GM23338 (cell line): ENCODE measurements at regions not wholly inside any gene's neighbourhood (a gene's known extent, or its start where the extent isn't known, plus 50 kb on each side); places are given as distances from the start of the nearest gene placed in this dataset.

Source experiments
- ATAC-seq: fragments of 200-7000 bp; cut with Tn5 transposase; 3 replicates; pipeline ENCODE4 v1.9.1; 2020
- DNase-seq: peaks from one replicate; pipeline ENCODE4 v3.0.0-alpha.2; 2015; ENCODE audit warnings: low spot score
- H2AFZ ChIP-seq: fragments of 200-600 bp; sonication (generic); 2 replicates; pipeline ENCODE4 v1.8.0; 2016; ENCODE audit warnings: antibody characterized with exemption, mild to moderate bottlenecking, moderate library complexity
- H3F3A ChIP-seq: fragments of 200-600 bp; sonication (generic); replicated peaks from 2 replicates; pipeline ENCODE4 v1.8.0; 2017; ENCODE audit warnings: antibody characterized with exemption, mixed run types, low read depth
- H3K27ac ChIP-seq: fragments of 200-600 bp; sonication (generic); 2 replicates; pipeline ENCODE4 v1.6.1; 2016; ENCODE audit warnings: low read depth
- H3K27me3 ChIP-seq: fragments of 200-600 bp; sonication (generic); 2 replicates; pipeline ENCODE4 v1.8.0; 2016; ENCODE audit warnings: mild to moderate bottlenecking, mixed run types, moderate library complexity; ENCODE audit not compliant: insufficient read depth
- H3K36me3 ChIP-seq: fragments of 200-600 bp; sonication (generic); 2 replicates; pipeline ENCODE4 v1.8.0; 2016; ENCODE audit warnings: mild to moderate bottlenecking; ENCODE audit not compliant: insufficient read depth
- H3K4me1 ChIP-seq: fragments of 200-600 bp; sonication (generic); 2 replicates; pipeline ENCODE4 v1.8.0; 2016; ENCODE audit warnings: mild to moderate bottlenecking, moderate library complexity; ENCODE audit not compliant: insufficient read depth
- H3K4me2 ChIP-seq: fragments of 200-600 bp; sonication (generic); 2 replicates; pipeline ENCODE4 v1.7.1; 2017; ENCODE audit warnings: mixed run types
- H3K4me3 ChIP-seq: fragments of 200-600 bp; sonication (generic); 2 replicates; pipeline ENCODE4 v1.6.1; 2016; ENCODE audit warnings: mixed run types
- H3K79me2 ChIP-seq: fragments of 200-600 bp; sonication (generic); replicated peaks from 2 replicates; pipeline ENCODE4 v1.8.0; 2017; ENCODE audit warnings: mild to moderate bottlenecking; ENCODE audit not compliant: insufficient read depth
- H3K9me2 ChIP-seq: fragments of 200-600 bp; sonication (generic); 2 replicates; pipeline ENCODE4 v1.8.0; 2017; ENCODE audit not compliant: insufficient read depth
- H4K20me1 ChIP-seq: fragments of 200-600 bp; sonication (generic); replicated peaks from 2 replicates; pipeline ENCODE4 v1.8.0; 2017; ENCODE audit warnings: mild to moderate bottlenecking; ENCODE audit not compliant: insufficient read depth
- H3K27ac Mint-ChIP-seq: 2 replicates; pipeline ENCODE4 v1.8.0; 2020; ENCODE audit warnings: inconsistent platforms, mild to moderate bottlenecking, moderate library complexity, mixed read lengths
- H3K27me3 Mint-ChIP-seq: 3 replicates; pipeline ENCODE4 v1.8.0; 2022; ENCODE audit warnings: low read depth, mild to moderate bottlenecking, moderate library complexity, mixed read lengths, inconsistent platforms; ENCODE audit not compliant: insufficient read depth, poor library complexity
- H3K36me3 Mint-ChIP-seq: 3 replicates; pipeline ENCODE4 v1.8.0; 2021; ENCODE audit warnings: low read depth, mild to moderate bottlenecking, inconsistent platforms, moderate library complexity, mixed read lengths
- H3K4me1 Mint-ChIP-seq: 3 replicates; pipeline ENCODE4 v1.8.0; 2020; ENCODE audit warnings: mild to moderate bottlenecking, inconsistent platforms, mixed read lengths
- H3K4me3 Mint-ChIP-seq: 3 replicates; pipeline ENCODE4 v1.8.0; 2021; ENCODE audit warnings: moderate library complexity, mild to moderate bottlenecking, inconsistent platforms, mixed read lengths
- H3K9me3 Mint-ChIP-seq: 3 replicates; pipeline ENCODE4 v1.8.0; 2020; ENCODE audit warnings: moderate library complexity, mild to moderate bottlenecking, inconsistent platforms, mixed read lengths
- CREB1 ChIP-seq: fragments of 250-450 bp; sonication (Bioruptor Pico); IDR thresholded peaks from 2 replicates; pipeline ENCODE4 v1.5.0; 2020; ENCODE audit warnings: low read depth, mild to moderate bottlenecking, moderate library complexity
- CTCF ChIP-seq, 2 experiments: fragments of 200-600 bp in 1 of 2; sonication (generic) in 1 of 2; conservative IDR thresholded peaks; 2 replicates each; pipeline versions ENCODE4 v1.5.1 to v1.6.1; 2016 to 2017; ENCODE audit warnings: antibody characterized with exemption in 2 of 2, low read depth in 2 of 2, mild to moderate bottlenecking in 2 of 2, moderate library complexity in 1 of 2
- EZH2phosphoT487 ChIP-seq: fragments of 200-600 bp; sonication (generic); IDR thresholded peaks from one replicate; pipeline ENCODE4 v1.8.1; 2018; ENCODE audit warnings: antibody characterized with exemption; ENCODE audit not compliant: unreplicated experiment
- JUNB ChIP-seq: IDR thresholded peaks from one replicate; pipeline ENCODE4 v1.6.1; 2016; ENCODE audit warnings: antibody characterized with exemption; ENCODE audit not compliant: unreplicated experiment
- POLR2AphosphoS5 ChIP-seq: IDR thresholded peaks from 2 replicates; pipeline ENCODE4 v1.6.1; 2016; ENCODE audit warnings: antibody characterized with exemption, low read depth
- STAT1 ChIP-seq: IDR thresholded peaks from one replicate; pipeline ENCODE4 v1.6.1; 2016; ENCODE audit warnings: antibody characterized with exemption; ENCODE audit not compliant: unreplicated experiment
- ZNF114 ChIP-seq: fragments of 250-450 bp; sonication (Bioruptor Pico); IDR thresholded peaks from 2 replicates; pipeline ENCODE4 v1.5.0; 2020; ENCODE audit warnings: mild to moderate bottlenecking, moderate library complexity
- ZNF331 ChIP-seq: fragments of 250-450 bp; sonication (Bioruptor Pico); IDR thresholded peaks from 2 replicates; pipeline ENCODE4 v1.5.0; 2020; ENCODE audit warnings: low read depth, mild to moderate bottlenecking, moderate library complexity
- ZNF462 ChIP-seq: fragments of 250-450 bp; sonication (Bioruptor Pico); IDR thresholded peaks from 2 replicates; pipeline ENCODE4 v1.5.0; 2020; ENCODE audit warnings: mild to moderate bottlenecking, moderate library complexity
- TF ChIP-seq, protein P1 (sequence below): IDR thresholded peaks from 2 replicates; pipeline ENCODE4 v1.6.1; 2016; ENCODE audit warnings: antibody characterized with exemption

GRCh38 chr6:137370871-137371633, 123.1 kb downstream of the OLIG3 start:
- Histone ChIP-seq H2AFZ (no peak overlapping the region), H3K4me2 (no peak overlapping the region), H3K79me2 (no peaks in the 10 kb centered on the region), H3K36me3 (no peaks in the 10 kb centered on the region), H3K27me3 (no peaks in the 10 kb centered on the region), H3F3A (no peaks in the 10 kb centered on the region), H4K20me1 (no peaks in the 10 kb centered on the region), H3K9me2 (peaks cover under 1% of the 10 kb centered on the region; the same call in 1 of the 2 replicates), H3K4me1 (peaks cover 5% of the 10 kb centered on the region), H3K27ac (no peak overlapping the region), H3K4me3 (no peak overlapping the region)
- TF ChIP-seq EZH2phosphoT487 (no peak), JUNB (no peak), ZNF114 (CRISPR knock-in tag) (0 out of 2 replicates have a peak, but pooled peaks have one; percentile 49), CTCF (conservative IDR thresholded peaks at IDR 0.05; ENCODE audit: low read depth in 2 of 2) (peak; percentile 52 to 66), STAT1 (no peak), ZNF331 (0 out of 2 replicates have a peak, but pooled peaks have one; percentile 46), ZNF462 (no peak), CREB1 (CRISPR knock-in tag) (peak; percentile 28; the same call in 1 of the 2 replicates), POLR2AphosphoS5 (no peak)
- TF ChIP-seq, protein P1, sequence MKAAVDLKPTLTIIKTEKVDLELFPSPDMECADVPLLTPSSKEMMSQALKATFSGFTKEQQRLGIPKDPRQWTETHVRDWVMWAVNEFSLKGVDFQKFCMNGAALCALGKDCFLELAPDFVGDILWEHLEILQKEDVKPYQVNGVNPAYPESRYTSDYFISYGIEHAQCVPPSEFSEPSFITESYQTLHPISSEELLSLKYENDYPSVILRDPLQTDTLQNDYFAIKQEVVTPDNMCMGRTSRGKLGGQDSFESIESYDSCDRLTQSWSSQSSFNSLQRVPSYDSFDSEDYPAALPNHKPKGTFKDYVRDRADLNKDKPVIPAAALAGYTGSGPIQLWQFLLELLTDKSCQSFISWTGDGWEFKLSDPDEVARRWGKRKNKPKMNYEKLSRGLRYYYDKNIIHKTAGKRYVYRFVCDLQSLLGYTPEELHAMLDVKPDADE, result no peak
- Mint-ChIP-seq H3K27me3 (no peaks in the 10 kb centered on the region), H3K4me3 (no peak overlapping the region), H3K36me3 (no peaks in the 10 kb centered on the region), H3K27ac (no peak overlapping the region), H3K9me3 (no peaks in the 10 kb centered on the region), H3K4me1 (peaks cover 18% of the 10 kb centered on the region)
- DNase-seq (peak; percentile 63), ATAC-seq (peak; percentile 48; the same call in 2 of the 3 replicates)
